Gastroesophageal sphincter (tissue), 3 donors: ENCODE measurements at regions not wholly inside any gene's neighbourhood (a gene's known extent, or its start where the extent isn't known, plus 50 kb on each side); places are given as distances from the start of the nearest gene placed in this dataset.
"Not testable (repeated sequence)": the region's sequence is repeated elsewhere in the genome, so short reads cannot be mapped to it uniquely, and the experiment has no call there.

Experiments used
- CTCF ChIP-seq, 4 experiments: fragments of 200-600 bp in 2 of 4; fragments of 450-650 bp in 2 of 4; sonication (generic) in 1 of 4; IDR thresholded peaks; one replicate each; pipeline ENCODE4 v1.5.1; 2017 to 2019; ENCODE audit warnings: antibody characterized with exemption in 4 of 4, mild to moderate bottlenecking in 2 of 4, moderate library complexity in 2 of 4
- EP300 ChIP-seq: sonication (generic); formaldehyde crosslinking; IDR thresholded peaks from one replicate; pipeline ENCODE4 v1.6.1; 2017; ENCODE audit warnings: antibody characterized with exemption, mild to moderate bottlenecking

- not testable (repeated sequence) for TF ChIP-seq EP300; CTCF (IDR thresholded peaks at IDR 0.05)
Measured at GRCh38 chr13:44845281-44846058, 143.8 kb downstream of the NUFIP1 start.
